BE2C (cell line): ENCODE measurements at regions not wholly inside any gene's neighbourhood (a gene's known extent, or its start where the extent isn't known, plus 50 kb on each side); places are given as distances from the start of the nearest gene placed in this dataset.

Source experiments
- DNase-seq: peaks from one replicate; pipeline ENCODE4 v3.0.0-alpha.2; 2020
- H3K27me3 ChIP-seq: fragments of 250-450 bp; sonication (Bioruptor Pico); 2 replicates; pipeline ENCODE4 v1.5.1; 2020; ENCODE audit warnings: mild to moderate bottlenecking
- H3K36me3 ChIP-seq: fragments of 250-450 bp; sonication (Bioruptor Pico); 2 replicates; pipeline ENCODE4 v1.5.1; 2020; ENCODE audit warnings: mild to moderate bottlenecking
- H3K4me1 ChIP-seq: fragments of 250-450 bp; sonication (Bioruptor Pico); 2 replicates; pipeline ENCODE4 v1.5.1; 2020
- H3K4me3 ChIP-seq: 2 replicates; pipeline ENCODE4 v1.5.1; 2011; ENCODE audit warnings: low read depth, low read length
- H3K9me3 ChIP-seq: fragments of 250-450 bp; sonication (Bioruptor Pico); 2 replicates; pipeline ENCODE4 v1.5.1; 2020
- CTCF ChIP-seq: IDR thresholded peaks from 2 replicates; pipeline ENCODE4 v1.5.1; 2012; ENCODE audit warnings: mild to moderate bottlenecking, low read depth, low read length

- H3K36me3 ChIP-seq, result no peaks in the 10 kb centered on the region
- no peak for TF ChIP-seq CTCF
- no peaks in the 10 kb centered on the region for H3K27me3 ChIP-seq
- no peak overlapping the region for H3K4me3 ChIP-seq
- no peak for DNase-seq
- no peaks in the 10 kb centered on the region for H3K9me3 ChIP-seq
- H3K4me1 ChIP-seq, result peaks cover 5% of the 10 kb centered on the region; the same call in 1 of the 2 replicates
Measured at GRCh38 chr1:212520299-212520698, 87.6 kb downstream of the NENF start.

- no peak for TF ChIP-seq CTCF
- no peaks in the 10 kb centered on the region for H3K27me3 ChIP-seq
- no peaks in the 10 kb centered on the region for H3K36me3 ChIP-seq
- no peak overlapping the region for H3K4me3 ChIP-seq
- peaks cover 5% of the 10 kb centered on the region; the same call in 1 of the 2 replicates for H3K4me1 ChIP-seq
- DNase-seq, result no peak
- H3K9me3 ChIP-seq, result no peaks in the 10 kb centered on the region
Measured at GRCh38 chr1:212520746-212521145, 87.8 kb upstream of the ATF3 start.

- no peaks in the 10 kb centered on the region for H3K9me3 ChIP-seq
- H3K36me3 ChIP-seq, result no peaks in the 10 kb centered on the region
- no peak for TF ChIP-seq CTCF
- H3K4me1 ChIP-seq, result no peaks in the 10 kb centered on the region
- no peaks in the 10 kb centered on the region for H3K27me3 ChIP-seq
- no peak overlapping the region for H3K4me3 ChIP-seq
- no peak for DNase-seq
Measured at GRCh38 chr1:212525479-212526110, 83.0 kb upstream of the ATF3 start.

- no peak for DNase-seq
- Histone ChIP-seq H3K36me3 (no peaks in the 10 kb centered on the region), H3K9me3 (no peaks in the 10 kb centered on the region), H3K27me3 (no peaks in the 10 kb centered on the region), H3K4me3 (no peak overlapping the region), H3K4me1 (no peaks in the 10 kb centered on the region)
- no peak for TF ChIP-seq CTCF
Measured at GRCh38 chr1:212526111-212526491, 82.5 kb upstream of the ATF3 start.

GRCh38 chr1:212528501-212528900 is 80.1 kb upstream of the ATF3 start:
- no peaks in the 10 kb centered on the region for H3K27me3 ChIP-seq
- no peaks in the 10 kb centered on the region for H3K9me3 ChIP-seq
- no peak for TF ChIP-seq CTCF
- no peak overlapping the region for H3K4me3 ChIP-seq
- no peaks in the 10 kb centered on the region for H3K36me3 ChIP-seq
- H3K4me1 ChIP-seq, result no peaks in the 10 kb centered on the region
- DNase-seq, result no peak

GRCh38 chr1:212529211-212529741 is 79.3 kb upstream of the ATF3 start:
- no peak overlapping the region for H3K4me3 ChIP-seq
- no peak for TF ChIP-seq CTCF
- H3K36me3 ChIP-seq, result no peaks in the 10 kb centered on the region
- no peaks in the 10 kb centered on the region for H3K27me3 ChIP-seq
- H3K4me1 ChIP-seq, result no peaks in the 10 kb centered on the region
- no peak for DNase-seq
- no peaks in the 10 kb centered on the region for H3K9me3 ChIP-seq
